Ectodermal cell (in vitro differentiated cells): ENCODE measurements at regions not wholly inside any gene's neighbourhood (a gene's known extent, or its start where the extent isn't known, plus 50 kb on each side); places are given as distances from the start of the nearest gene placed in this dataset.
"Not testable (repeated sequence)": the region's sequence is repeated elsewhere in the genome, so short reads cannot be mapped to it uniquely, and the experiment has no call there.

ENCODE experiments used
- H3K27ac ChIP-seq: 2 replicates; pipeline ENCODE4 v1.7.0; 2013; ENCODE audit warnings: mild to moderate bottlenecking, low read depth, low read length; ENCODE audit not compliant: insufficient read depth, poor library complexity, severe bottlenecking
- H3K27me3 ChIP-seq: 2 replicates; pipeline ENCODE4 v1.7.0; 2013; ENCODE audit warnings: mild to moderate bottlenecking, low read length; ENCODE audit not compliant: insufficient read depth, control insufficient read depth, poor library complexity, severe bottlenecking
- H3K36me3 ChIP-seq: one replicate; pipeline ENCODE4 v1.7.0; 2013; ENCODE audit warnings: low read length; ENCODE audit not compliant: control insufficient read depth, insufficient read depth
- H3K4me1 ChIP-seq: one replicate; pipeline ENCODE4 v1.7.0; 2013; ENCODE audit warnings: low read length; ENCODE audit not compliant: control insufficient read depth, insufficient read depth
- H3K4me3 ChIP-seq: 2 replicates; pipeline ENCODE4 v1.7.0; 2013; ENCODE audit warnings: low read depth, low read length, control low read depth; ENCODE audit not compliant: insufficient read depth
- H3K9me3 ChIP-seq: 2 replicates; pipeline ENCODE4 v1.7.0; 2013; ENCODE audit warnings: mild to moderate bottlenecking, low read length, moderate library complexity; ENCODE audit not compliant: control insufficient read depth
- WGBS, 2 experiments: methylation state at CpG; one replicate each; pipeline ENCODE4 v1.1.7; 2013; ENCODE audit warnings: missing lambda C conversion rate in 2 of 2; 5-methylcytosine and 5-hydroxymethylcytosine counted together

- Histone ChIP-seq H3K36me3 (no peaks in the 10 kb centered on the region), H3K9me3 (no peaks in the 10 kb centered on the region), H3K4me1 (no peaks in the 10 kb centered on the region), H3K27ac (no peak overlapping the region), H3K27me3 (no peaks in the 10 kb centered on the region), H3K4me3 (no peak overlapping the region)
- 83 to 92% methylated on average over 2 of the region's 2 CpGs for WGBS, 2 experiments
Observed at GRCh38 chr20:24418731-24419130, 50.7 kb upstream of the SYNDIG1 start.

- Histone ChIP-seq H3K27me3 (no peaks in the 10 kb centered on the region), H3K9me3 (no peaks in the 10 kb centered on the region), H3K36me3 (no peaks in the 10 kb centered on the region), H3K27ac (no peak overlapping the region), H3K4me1 (no peaks in the 10 kb centered on the region), H3K4me3 (no peak overlapping the region)
- WGBS, 2 experiments = 94 to 96% methylated on average over 11 of the region's 11 CpGs
Observed at GRCh38 chr20:24417485-24417884, 51.9 kb upstream of the SYNDIG1 start.

GRCh38 chr20:24415444-24415843, 54.0 kb upstream of the SYNDIG1 start:
- H3K9me3 ChIP-seq, H3K4me3 ChIP-seq, H3K27me3 ChIP-seq, H3K4me1 ChIP-seq, H3K36me3 ChIP-seq, H3K27ac ChIP-seq: not testable (repeated sequence)
- WGBS, 2 experiments = 83 to 85% methylated on average over 7 of the region's 7 CpGs

GRCh38 chr20:24411834-24412216, 57.6 kb upstream of the SYNDIG1 start:
- no peaks in the 10 kb centered on the region for H3K36me3 ChIP-seq
- H3K4me3 ChIP-seq = no peak overlapping the region
- no peaks in the 10 kb centered on the region for H3K9me3 ChIP-seq
- no peaks in the 10 kb centered on the region for H3K27me3 ChIP-seq
- H3K27ac ChIP-seq = no peak overlapping the region
- no peaks in the 10 kb centered on the region for H3K4me1 ChIP-seq
- WGBS, 2 experiments = 94 to 97% methylated on average over 6 of the region's 6 CpGs

GRCh38 chr20:24411003-24411833, 58.2 kb upstream of the SYNDIG1 start:
- WGBS, 2 experiments = 94 to 95% methylated on average over 17 of the region's 17 CpGs
- H3K27ac ChIP-seq = no peak overlapping the region
- H3K9me3 ChIP-seq = no peaks in the 10 kb centered on the region
- no peak overlapping the region for H3K4me3 ChIP-seq
- no peaks in the 10 kb centered on the region for H3K36me3 ChIP-seq
- H3K27me3 ChIP-seq = no peaks in the 10 kb centered on the region
- no peaks in the 10 kb centered on the region for H3K4me1 ChIP-seq

- H3K36me3 ChIP-seq = no peaks in the 10 kb centered on the region
- H3K9me3 ChIP-seq = no peaks in the 10 kb centered on the region
- H3K27me3 ChIP-seq = no peaks in the 10 kb centered on the region
- H3K27ac ChIP-seq = no peak overlapping the region
- WGBS, 2 experiments = 88 to 94% methylated on average over 1 of the region's 1 CpG
- no peaks in the 10 kb centered on the region for H3K4me1 ChIP-seq
- H3K4me3 ChIP-seq = no peak overlapping the region
Observed at GRCh38 chr20:24407151-24407550, 62.3 kb upstream of the SYNDIG1 start.

GRCh38 chr20:24406750-24407149, 62.7 kb upstream of the SYNDIG1 start:
- H3K9me3 ChIP-seq = no peaks in the 10 kb centered on the region
- no peaks in the 10 kb centered on the region for H3K27me3 ChIP-seq
- H3K36me3 ChIP-seq = no peaks in the 10 kb centered on the region
- WGBS, 2 experiments = 93 to 94% methylated on average over 4 of the region's 4 CpGs
- H3K4me3 ChIP-seq = no peak overlapping the region
- no peak overlapping the region for H3K27ac ChIP-seq
- no peaks in the 10 kb centered on the region for H3K4me1 ChIP-seq

GRCh38 chr20:24406251-24406650, 63.2 kb upstream of the SYNDIG1 start:
- Histone ChIP-seq H3K9me3 (no peaks in the 10 kb centered on the region), H3K4me1 (no peaks in the 10 kb centered on the region), H3K27me3 (no peaks in the 10 kb centered on the region), H3K4me3 (no peak overlapping the region), H3K27ac (no peak overlapping the region), H3K36me3 (no peaks in the 10 kb centered on the region)
- 92 to 100% methylated on average over 1 to 2 of the region's 2 CpGs for WGBS, 2 experiments

GRCh38 chr20:24405810-24406209, 63.6 kb upstream of the SYNDIG1 start:
- H3K4me1 ChIP-seq = no peaks in the 10 kb centered on the region
- H3K27me3 ChIP-seq = no peaks in the 10 kb centered on the region
- 83 to 93% methylated on average over 1 to 2 of the region's 2 CpGs for WGBS, 2 experiments
- H3K27ac ChIP-seq = no peak overlapping the region
- H3K9me3 ChIP-seq = no peaks in the 10 kb centered on the region
- no peaks in the 10 kb centered on the region for H3K36me3 ChIP-seq
- no peak overlapping the region for H3K4me3 ChIP-seq

GRCh38 chr20:24403406-24403805, 66.0 kb upstream of the SYNDIG1 start:
- H3K4me1 ChIP-seq = no peaks in the 10 kb centered on the region
- 95 to 100% methylated on average over 1 of the region's 1 CpG for WGBS, 2 experiments

More at GRCh38 chr20:24403406-24403805, 66.0 kb upstream of the SYNDIG1 start:
- H3K4me3 ChIP-seq = no peak overlapping the region
- H3K27ac ChIP-seq = no peak overlapping the region
- no peaks in the 10 kb centered on the region for H3K9me3 ChIP-seq
- H3K27me3 ChIP-seq = no peaks in the 10 kb centered on the region
- no peaks in the 10 kb centered on the region for H3K36me3 ChIP-seq
